Smooth muscle cell (in vitro differentiated cells): ENCODE measurements at regions not wholly inside any gene's neighbourhood (a gene's known extent, or its start where the extent isn't known, plus 50 kb on each side); places are given as distances from the start of the nearest gene placed in this dataset.

Experiments
- DNase-seq: peaks from one replicate; lab custom pipeline; 2025; ENCODE audit not compliant: unreplicated experiment; lab: John Stamatoyannopoulos, UW
- H2AFZ ChIP-seq: fragments of 200-600 bp; sonication (generic); 2 replicates; pipeline ENCODE4 v1.6.0; 2016; ENCODE audit warnings: antibody characterized with exemption, low read depth, mild to moderate bottlenecking
- H3F3A ChIP-seq: fragments of 200-600 bp; sonication (generic); 2 replicates; pipeline ENCODE4 v1.6.0; 2017; ENCODE audit warnings: antibody characterized with exemption, low read depth
- H3K27ac ChIP-seq: fragments of 200-600 bp; sonication (generic); 2 replicates; pipeline ENCODE4 v1.5.1; 2016; ENCODE audit warnings: low read depth, mild to moderate bottlenecking
- H3K27me3 ChIP-seq: fragments of 200-600 bp; sonication (generic); 2 replicates; pipeline ENCODE4 v1.6.1; 2016; ENCODE audit warnings: low read depth, mild to moderate bottlenecking
- H3K36me3 ChIP-seq: fragments of 200-600 bp; sonication (generic); 2 replicates; pipeline ENCODE4 v1.5.1; 2016; ENCODE audit warnings: low read depth
- H3K4me1 ChIP-seq: fragments of 200-600 bp; sonication (generic); 2 replicates; pipeline ENCODE4 v1.5.1; 2016; ENCODE audit warnings: low read depth
- H3K4me2 ChIP-seq: fragments of 200-600 bp; sonication (generic); 2 replicates; pipeline ENCODE4 v1.6.0; 2016; ENCODE audit warnings: mild to moderate bottlenecking
- H3K4me3 ChIP-seq: fragments of 200-600 bp; sonication (generic); 2 replicates; pipeline ENCODE4 v1.5.1; 2016; ENCODE audit warnings: mild to moderate bottlenecking
- H3K79me2 ChIP-seq: fragments of 200-600 bp; sonication (generic); 2 replicates; pipeline ENCODE4 v1.6.0; 2016; ENCODE audit warnings: low read depth, mild to moderate bottlenecking
- H3K9ac ChIP-seq: fragments of 200-600 bp; sonication (generic); 2 replicates; pipeline ENCODE4 v1.6.0; 2016; ENCODE audit warnings: low read depth
- H3K9me3 ChIP-seq: fragments of 200-600 bp; sonication (generic); replicated peaks from 2 replicates; pipeline ENCODE4 v1.5.1; 2016; ENCODE audit warnings: low read depth
- H4K20me1 ChIP-seq: fragments of 200-600 bp; sonication (generic); 2 replicates; pipeline ENCODE4 v1.6.0; 2016; ENCODE audit warnings: low read depth
- WGBS: methylation state at CpG from one replicate; pipeline ENCODE4 v1.1.7; 2016; ENCODE audit warnings: low lambda C conversion rate; 5-methylcytosine and 5-hydroxymethylcytosine counted together
- TF ChIP-seq, protein P1 (sequence below): fragments of 200-600 bp; sonication (generic); IDR thresholded peaks from 2 replicates; pipeline ENCODE4 v1.5.1; 2017; ENCODE audit warnings: borderline replicate concordance, mild to moderate bottlenecking, antibody characterized with exemption; ENCODE audit not compliant: insufficient read depth, poor library complexity, severe bottlenecking

DNA sequence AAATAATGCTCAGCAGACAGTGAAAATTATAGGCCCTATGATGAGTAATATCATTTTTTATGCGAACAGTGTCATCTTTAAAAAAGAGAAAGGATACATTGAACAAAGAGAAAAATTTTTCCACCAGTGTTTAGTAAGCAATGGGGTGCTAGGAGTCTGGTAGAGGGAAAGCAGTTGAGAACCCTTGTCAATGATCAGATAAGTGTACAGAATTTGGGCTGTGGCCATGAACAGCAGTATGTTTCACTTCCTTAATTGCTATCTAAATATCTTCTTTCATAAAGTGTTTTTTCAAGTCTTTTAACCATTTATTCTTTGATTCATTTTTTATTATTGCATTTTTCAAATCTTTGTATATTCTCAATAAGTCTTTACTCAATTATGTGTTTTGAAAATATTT is 750.7 kb upstream of the KCND2 start:
- Histone ChIP-seq H3K9ac (no peak overlapping the region), H3K36me3 (no peaks in the 10 kb centered on the region), H4K20me1 (no peaks in the 10 kb centered on the region), H3K4me3 (no peak overlapping the region), H2AFZ (no peak overlapping the region), H3F3A (no peaks in the 10 kb centered on the region), H3K9me3 (no peaks in the 10 kb centered on the region), H3K27ac (no peak overlapping the region), H3K79me2 (no peaks in the 10 kb centered on the region), H3K4me2 (no peak overlapping the region), H3K27me3 (no peaks in the 10 kb centered on the region), H3K4me1 (no peaks in the 10 kb centered on the region)
- TF ChIP-seq, protein P1, sequence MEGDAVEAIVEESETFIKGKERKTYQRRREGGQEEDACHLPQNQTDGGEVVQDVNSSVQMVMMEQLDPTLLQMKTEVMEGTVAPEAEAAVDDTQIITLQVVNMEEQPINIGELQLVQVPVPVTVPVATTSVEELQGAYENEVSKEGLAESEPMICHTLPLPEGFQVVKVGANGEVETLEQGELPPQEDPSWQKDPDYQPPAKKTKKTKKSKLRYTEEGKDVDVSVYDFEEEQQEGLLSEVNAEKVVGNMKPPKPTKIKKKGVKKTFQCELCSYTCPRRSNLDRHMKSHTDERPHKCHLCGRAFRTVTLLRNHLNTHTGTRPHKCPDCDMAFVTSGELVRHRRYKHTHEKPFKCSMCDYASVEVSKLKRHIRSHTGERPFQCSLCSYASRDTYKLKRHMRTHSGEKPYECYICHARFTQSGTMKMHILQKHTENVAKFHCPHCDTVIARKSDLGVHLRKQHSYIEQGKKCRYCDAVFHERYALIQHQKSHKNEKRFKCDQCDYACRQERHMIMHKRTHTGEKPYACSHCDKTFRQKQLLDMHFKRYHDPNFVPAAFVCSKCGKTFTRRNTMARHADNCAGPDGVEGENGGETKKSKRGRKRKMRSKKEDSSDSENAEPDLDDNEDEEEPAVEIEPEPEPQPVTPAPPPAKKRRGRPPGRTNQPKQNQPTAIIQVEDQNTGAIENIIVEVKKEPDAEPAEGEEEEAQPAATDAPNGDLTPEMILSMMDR: no peak
- no peak for DNase-seq
- WGBS: 97% methylated on average over 1 of the region's 1 CpG

DNA sequence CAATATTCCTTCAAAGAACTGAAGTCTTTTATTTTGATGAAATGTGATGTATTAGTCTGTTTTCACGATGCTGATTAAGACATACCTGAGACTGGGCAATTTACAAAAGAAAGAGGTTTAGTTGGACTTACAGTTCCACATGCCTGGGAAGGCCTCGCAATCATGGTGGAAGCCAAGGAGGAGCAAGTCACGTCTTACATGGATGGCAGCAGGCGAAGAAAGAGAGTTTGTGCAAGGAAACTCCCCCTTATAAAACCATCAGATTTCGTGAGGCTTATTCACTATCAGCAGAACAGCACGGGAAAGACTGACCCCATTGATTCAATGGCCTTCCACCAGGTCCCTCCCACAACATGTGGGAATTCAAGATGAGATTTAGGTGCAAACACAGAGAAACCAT is 750.3 kb upstream of the KCND2 start:
- Histone ChIP-seq H3K9me3 (no peaks in the 10 kb centered on the region), H3K4me1 (no peaks in the 10 kb centered on the region), H3K36me3 (no peaks in the 10 kb centered on the region), H4K20me1 (no peaks in the 10 kb centered on the region), H3F3A (no peaks in the 10 kb centered on the region), H3K79me2 (no peaks in the 10 kb centered on the region), H3K27ac (no peak overlapping the region), H3K4me3 (no peak overlapping the region), H3K27me3 (no peaks in the 10 kb centered on the region), H3K4me2 (no peak overlapping the region), H3K9ac (no peak overlapping the region), H2AFZ (no peak overlapping the region)
- WGBS: 80% methylated on average over 6 of the region's 6 CpGs
- TF ChIP-seq, protein P1: no peak
- DNase-seq: no peak

DNA sequence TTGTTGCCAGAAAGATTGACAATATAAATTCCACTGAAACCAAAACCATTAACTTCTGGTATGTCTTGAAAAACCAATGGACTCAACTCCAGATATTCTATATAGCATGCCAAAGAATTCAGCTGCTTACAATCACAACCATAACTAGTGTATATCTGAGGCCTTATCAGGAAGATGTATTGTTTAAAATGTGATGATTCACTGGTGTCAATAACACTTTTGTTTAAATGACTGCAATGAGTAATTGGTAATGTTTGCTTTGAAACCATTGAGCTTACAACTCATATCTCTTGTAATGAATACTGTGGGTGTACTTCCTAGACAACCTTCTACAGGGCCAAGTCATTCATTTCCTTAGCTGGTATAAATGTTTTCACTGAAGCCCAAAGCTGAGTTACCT is 727.9 kb upstream of the KCND2 start:
- no peak overlapping the region for H3K4me2 ChIP-seq

DNA sequence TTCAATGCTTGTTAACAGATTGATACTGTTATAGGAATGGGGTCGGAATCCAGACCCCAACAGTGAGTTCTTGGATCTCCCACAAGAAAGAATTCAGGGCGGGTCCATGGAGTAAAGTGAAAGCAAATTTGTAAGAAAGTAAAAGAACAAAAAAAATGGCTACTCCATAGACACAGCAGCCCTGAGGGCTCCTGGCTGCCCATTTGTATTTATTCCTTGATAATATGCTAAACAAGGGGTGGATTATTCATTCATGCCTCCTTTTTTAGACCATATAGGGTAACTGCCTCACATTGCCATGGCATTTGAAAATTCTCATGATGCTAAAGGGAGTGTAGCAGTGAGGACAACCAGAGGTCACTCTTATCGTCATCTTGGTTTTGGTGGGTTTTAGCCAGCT is 717.2 kb upstream of the KCND2 start:
- no peak overlapping the region for H3K9ac ChIP-seq
- WGBS: 90% methylated on average over 3 of the region's 3 CpGs
- no peaks in the 10 kb centered on the region for H3F3A ChIP-seq
- H3K79me2 ChIP-seq: no peaks in the 10 kb centered on the region
- H3K4me2 ChIP-seq: no peak overlapping the region
- no peak overlapping the region for H2AFZ ChIP-seq
- DNase-seq: no peak
- H3K4me3 ChIP-seq: no peak overlapping the region
- H3K36me3 ChIP-seq: no peaks in the 10 kb centered on the region
- no peak overlapping the region for H3K27ac ChIP-seq
- no peaks in the 10 kb centered on the region for H4K20me1 ChIP-seq
- no peaks in the 10 kb centered on the region for H3K4me1 ChIP-seq
- TF ChIP-seq, protein P1: no peak
- H3K27me3 ChIP-seq: no peaks in the 10 kb centered on the region
- no peaks in the 10 kb centered on the region for H3K9me3 ChIP-seq

More for the DNA sequence above, 727.9 kb upstream of the KCND2 start:
- TF ChIP-seq, protein P1: no peak
- Histone ChIP-seq H3K27ac (no peak overlapping the region), H4K20me1 (no peaks in the 10 kb centered on the region), H3F3A (no peaks in the 10 kb centered on the region), H2AFZ (no peak overlapping the region), H3K27me3 (peaks cover 3% of the 10 kb centered on the region), H3K4me3 (no peak overlapping the region), H3K79me2 (no peaks in the 10 kb centered on the region), H3K36me3 (no peaks in the 10 kb centered on the region), H3K4me1 (no peaks in the 10 kb centered on the region), H3K9ac (no peak overlapping the region), H3K9me3 (no peaks in the 10 kb centered on the region)
- no peak for DNase-seq
